CD4-positive, alpha-beta T cell treated with Interleukin-6 for 4 hours (primary cell): ENCODE measurements at regions not wholly inside any gene's neighbourhood (a gene's known extent, or its start where the extent isn't known, plus 50 kb on each side); places are given as distances from the start of the nearest gene placed in this dataset.

Experiments
- DNase-seq: peaks from one replicate; pipeline ENCODE4 v3.0.0-alpha.2; 2020; ENCODE audit warnings: mixed read lengths

DNA sequence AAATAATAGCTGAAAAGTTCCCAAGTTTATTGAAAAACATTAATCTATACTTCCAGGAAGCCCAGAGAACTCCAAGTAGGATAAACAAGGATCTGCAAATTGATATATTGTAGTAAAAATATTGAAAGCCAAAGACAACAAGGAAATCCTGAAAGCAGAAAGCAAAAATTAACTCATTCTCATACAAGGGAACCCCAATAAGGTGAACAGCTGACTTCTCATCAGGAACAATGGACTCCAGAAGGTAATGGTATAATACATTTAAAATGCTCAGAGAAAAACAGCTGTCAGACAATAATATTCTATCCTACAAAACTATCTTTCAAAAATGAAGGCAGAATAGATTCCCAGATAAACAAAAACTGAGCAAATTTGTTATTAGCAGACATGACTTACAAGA is 138.1 kb upstream of the BMP4 start:
- no peak for DNase-seq

DNA sequence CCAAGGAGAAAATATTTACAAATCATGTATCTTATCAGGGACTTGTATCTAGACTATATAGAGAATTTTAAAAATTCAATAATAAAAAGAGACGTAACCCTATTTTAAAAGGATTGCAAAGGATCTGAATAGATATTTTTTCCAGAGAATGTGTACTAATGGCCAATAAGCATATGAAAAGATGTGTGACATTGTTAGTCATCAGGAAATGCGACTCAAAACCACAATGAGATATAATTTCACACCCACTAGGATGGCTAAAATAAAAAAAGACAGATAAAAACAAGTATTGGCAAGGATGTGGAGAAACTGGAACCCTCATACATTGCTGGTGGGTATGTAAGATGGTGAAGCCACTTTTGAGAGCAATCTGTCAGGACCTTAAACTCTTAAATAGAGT is 141.9 kb upstream of the BMP4 start:
- DNase-seq = no peak

DNA sequence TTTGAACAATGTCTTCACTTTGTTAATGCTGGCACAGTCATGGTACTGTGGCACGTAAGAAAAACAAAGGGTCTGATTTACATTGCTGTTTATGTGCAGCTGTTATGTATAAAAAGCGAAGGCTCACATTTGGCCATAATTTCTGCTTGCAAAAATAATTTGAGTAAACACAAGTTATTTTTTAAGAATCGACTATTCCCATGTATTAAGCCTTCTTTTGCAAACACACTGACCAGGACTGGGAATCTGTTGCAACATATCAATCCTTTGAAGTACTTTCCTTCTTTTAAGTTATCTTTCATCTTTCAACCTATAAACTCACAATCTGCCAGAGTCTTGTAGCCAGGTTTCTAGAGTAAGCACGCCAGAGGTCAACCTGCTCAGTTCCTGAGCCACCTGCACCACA is 145.4 kb upstream of the BMP4 start:
- DNase-seq = no peak

DNA sequence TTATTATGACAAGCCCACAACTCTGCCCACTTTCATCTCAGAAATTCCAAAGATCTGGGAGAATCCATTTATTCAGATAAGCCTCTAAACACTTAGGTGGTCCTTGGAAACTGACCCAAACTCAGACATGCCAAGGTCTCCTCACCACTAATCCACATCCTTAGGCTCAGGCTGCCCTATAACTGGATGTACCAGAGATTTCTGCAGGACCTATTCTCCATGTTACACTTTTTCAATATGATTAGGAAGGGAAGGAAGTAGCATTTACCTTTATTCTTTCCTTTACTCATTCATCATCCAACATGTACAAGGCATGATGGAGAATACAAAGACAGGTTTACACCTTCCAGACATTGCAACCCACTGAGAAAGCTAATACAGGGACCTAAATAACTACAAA is 145.9 kb upstream of the BMP4 start:
- DNase-seq = no peak

DNA sequence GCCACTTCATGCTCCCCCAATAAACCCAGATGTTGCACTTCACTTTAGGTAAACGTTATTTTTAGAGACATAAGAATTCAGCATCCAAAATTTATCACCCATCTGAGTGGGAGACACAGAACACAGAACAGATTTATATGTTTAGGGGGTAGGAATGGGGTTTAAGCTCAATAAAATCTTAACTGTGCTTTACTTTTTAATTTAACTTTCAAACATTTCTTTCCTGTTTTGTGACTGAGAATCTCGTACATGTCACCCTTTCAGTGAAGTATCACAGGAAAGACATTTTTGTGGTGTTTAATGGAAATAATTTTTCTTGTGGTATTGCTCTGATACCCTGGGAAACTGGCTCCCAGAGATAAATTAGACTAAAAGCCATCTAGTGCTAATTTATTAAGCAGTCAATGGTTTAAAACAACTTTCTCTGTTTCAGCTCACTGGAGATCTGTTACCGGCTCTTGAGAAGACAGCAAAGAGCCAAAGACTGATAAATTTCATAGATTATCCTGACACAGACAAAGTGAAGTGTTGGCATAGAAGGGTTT is 148.0 kb upstream of the BMP4 start:
- DNase-seq = no peak

DNA sequence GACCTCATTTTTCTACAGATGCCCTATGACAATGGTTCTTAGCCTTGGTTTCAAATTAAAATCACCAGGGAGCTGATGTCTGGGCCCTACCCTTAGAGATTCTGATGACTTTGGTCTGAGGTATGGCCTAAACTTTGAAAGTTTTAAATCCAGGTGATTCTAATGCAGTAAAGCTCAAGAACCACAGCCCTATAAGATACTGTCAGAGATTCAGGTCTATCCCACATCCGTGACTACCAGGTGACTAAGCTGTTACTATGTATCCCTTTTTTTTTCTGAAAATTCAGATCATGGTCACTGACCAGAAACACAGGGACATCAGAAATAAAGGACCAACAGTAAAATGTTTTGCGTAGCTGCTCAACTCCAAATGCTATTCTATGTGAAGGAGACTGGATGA is 148.8 kb upstream of the BMP4 start:
- DNase-seq = no peak

DNA sequence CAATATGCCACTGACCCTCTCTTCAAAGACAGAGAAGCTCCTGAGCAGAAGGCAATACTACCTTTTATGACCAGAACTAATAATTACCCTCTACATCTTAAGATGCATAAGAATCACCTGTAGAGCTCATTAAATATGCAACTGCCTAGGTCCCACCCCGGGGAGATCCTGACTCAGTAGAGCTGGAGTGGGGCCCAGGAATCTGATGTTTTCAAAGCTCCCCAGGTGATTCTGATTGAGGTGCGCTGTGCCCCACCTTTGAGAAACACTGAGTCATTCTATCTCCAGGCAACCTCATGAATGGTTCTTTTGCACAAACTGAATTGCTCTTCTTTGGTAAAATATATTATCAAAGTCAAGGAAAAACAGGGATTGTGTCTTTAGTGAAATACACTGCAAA is 149.3 kb upstream of the BMP4 start:
- no peak for DNase-seq

DNA sequence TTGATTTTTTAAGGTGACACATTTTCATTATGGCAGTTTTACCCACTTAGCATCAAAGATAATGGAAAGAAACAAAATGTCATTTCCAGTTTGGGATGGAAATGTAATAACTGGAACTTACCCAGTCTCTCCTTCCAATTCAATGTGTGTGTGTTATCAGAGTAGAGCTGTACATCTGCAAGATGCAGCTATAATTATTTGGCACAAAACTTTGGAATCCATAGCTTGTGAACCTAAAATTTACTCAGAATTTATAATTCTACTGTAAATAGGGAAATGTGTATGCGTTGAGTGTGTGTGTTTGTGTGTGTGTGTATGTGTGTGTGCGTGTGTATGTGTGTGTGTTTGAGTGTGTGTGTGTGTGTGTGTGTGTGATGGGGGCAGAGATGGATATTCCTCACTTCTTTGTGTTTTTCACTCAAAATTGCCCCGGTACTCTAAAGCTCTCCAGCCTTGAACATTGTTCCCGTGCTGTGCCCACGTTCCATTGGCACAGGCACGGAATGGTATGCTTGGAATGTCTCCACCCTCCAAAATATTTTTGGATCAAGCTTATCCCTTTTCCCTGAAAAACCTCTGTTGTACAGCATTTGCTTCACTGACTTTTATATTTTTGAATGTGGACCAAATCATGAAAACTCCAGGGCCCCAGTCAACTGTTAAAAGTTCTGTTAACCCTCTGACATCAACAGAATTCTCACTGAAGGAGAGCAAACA is 150.2 kb upstream of the BMP4 start:
- DNase-seq = no peak

DNA sequence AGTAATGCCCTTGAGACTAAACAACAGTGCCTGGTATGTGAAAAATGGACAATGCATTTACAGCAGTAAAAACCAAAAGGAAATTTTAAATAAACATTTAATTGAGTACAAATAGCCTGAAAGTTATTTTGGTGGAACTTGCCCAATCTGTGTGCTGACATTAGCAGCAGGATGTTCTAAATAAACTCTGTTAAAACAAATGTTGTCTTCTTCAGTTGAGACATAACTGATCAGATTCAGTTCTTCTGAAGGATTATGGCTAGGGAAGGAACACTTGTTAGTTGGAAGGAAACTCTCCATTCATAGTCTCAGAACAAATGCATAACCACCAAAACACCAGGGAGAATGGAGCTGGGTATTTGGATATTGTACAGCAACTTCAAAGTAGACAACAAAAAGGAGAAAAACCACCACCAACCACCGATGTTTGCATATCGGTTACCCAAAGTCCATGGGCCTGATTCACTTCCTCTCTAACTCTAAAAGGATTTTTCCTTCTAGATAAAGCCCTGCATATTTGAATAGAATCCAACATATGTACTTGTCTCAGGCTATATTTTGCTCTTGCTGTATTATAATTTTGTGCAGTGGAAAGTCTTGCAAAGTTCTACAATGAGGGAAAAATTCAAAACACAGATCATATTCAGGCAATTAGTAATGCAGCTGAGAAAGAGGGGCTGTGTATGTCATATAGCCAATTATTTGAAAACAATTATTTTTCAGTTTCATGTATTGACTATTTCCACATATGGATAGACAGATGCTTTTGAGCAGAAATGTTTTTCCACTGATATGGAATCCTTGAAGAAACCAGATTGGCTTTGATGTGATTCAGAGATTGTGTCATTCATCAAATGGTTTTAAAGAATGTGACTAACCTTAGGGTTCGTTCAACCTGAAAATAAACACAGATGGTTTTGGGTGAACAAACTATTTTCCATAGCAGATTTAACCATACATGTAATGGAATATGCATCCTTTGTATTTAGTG is 152.2 kb upstream of the BMP4 start:
- no peak for DNase-seq

DNA sequence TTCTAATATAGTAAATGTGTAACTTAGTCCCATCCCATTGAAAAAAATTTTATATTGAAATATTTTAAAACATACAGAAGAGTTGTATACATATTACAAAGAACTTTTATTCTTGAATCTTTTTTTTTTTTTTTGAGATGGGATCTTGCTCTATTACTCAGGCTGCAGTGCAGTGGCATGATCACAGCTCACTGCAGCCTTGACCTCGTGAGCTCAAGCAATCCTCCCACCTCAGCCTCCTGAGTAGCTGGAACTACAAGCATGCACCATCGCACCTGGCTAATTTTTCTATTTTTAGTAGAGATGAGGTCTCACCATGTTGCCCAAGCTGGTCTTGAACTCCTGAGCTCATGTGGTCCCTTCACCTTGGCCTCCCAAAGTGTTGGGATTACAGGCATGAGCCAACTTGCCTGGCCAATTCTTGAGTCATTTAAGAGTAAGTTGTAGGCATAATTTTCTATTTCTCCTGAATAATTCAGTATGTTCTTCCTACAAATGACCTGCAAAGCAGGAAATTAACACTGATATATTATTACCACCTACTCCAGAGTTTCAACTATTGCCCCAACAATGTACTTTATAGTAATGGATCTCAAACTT is 153.0 kb upstream of the BMP4 start:
- no peak for DNase-seq

DNA sequence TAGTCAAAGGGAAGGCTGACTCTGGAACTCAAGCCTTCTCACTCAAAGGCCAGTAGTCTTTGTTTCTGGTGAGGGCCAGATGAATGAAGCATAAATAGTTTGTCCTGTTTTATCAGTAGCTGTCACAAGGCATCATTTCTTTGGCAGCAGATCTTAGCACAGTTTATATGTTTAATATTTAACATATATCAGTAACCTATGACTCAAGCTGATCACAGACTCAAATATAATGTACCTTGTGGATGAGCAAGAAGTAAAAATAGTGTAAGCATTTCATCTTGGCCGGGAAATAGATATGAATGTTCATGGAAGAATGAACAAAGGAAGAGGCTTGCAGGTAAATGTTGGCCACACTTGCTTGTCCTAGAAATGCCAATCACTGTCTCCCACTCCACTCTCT is 158.3 kb upstream of the BMP4 start:
- DNase-seq = no peak

DNA sequence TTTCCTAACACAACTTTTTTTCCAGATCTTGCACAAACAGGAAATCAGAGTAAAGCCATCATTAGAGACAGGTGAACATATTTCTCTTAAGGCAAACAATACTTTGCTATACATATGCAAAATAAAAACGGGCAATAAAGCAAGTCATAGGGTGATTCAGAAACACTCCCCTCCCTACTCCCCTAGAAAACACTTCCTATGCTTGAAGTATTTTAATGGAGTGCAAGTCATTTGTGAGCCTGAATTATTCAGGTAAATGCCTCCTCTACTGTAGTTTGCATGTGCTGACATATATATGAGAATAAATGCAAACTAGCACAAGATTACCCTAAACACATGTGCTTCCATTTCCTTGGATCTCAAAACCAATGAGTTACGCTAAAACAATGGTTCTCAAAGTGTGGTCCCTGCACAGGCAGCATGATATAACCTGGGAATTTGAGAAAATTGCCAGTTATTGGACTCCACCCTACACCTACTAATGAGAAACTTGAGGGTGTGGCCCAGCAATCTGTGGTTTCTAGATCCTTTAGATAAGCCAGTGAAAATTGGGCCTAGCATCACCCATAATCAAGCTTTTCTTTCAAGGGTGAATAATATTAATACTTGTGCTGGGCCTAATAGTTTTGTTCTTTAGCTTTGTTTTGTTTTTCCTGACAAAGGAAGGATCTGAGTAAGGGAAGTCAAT is 159.7 kb upstream of the BMP4 start:
- DNase-seq = no peak

DNA sequence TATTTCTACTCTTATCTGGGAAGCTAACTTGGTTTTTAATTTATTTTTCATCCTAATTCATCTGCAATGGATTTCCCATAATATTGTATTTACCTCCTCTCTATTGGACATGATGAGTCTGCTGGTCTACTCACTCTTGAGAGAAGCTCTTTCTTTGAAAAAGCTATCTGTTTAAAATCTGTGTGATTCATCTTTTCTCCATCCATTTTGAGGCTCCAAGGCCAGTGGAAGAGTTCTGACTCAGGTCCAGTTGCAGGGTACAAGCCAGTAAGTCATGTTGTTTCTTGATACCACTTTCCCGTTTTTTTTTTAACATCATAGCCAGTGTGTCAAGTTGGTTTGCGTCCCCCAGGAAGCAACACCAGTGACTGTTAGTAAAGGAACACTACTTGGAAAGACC is 160.3 kb upstream of the BMP4 start:
- DNase-seq = no peak

DNA sequence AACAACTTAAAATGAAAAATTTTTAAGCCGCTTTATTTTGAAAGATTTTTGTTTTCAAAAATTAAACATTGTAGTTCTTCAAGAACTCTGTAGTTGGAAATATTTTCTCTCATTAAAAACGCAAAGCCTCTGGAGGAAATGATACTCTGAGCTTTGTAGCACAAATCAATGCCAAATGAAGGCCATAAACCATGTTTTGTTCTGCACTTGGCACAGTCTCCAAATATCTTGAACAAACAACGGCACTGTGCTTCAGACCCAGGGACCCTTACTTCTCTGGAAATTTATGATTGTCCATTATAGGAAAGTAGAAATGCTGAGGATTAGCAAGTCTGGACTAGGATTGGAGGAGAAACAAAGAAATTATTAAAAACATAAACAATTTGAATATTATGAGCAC is 160.8 kb upstream of the BMP4 start:
- DNase-seq = no peak

DNA sequence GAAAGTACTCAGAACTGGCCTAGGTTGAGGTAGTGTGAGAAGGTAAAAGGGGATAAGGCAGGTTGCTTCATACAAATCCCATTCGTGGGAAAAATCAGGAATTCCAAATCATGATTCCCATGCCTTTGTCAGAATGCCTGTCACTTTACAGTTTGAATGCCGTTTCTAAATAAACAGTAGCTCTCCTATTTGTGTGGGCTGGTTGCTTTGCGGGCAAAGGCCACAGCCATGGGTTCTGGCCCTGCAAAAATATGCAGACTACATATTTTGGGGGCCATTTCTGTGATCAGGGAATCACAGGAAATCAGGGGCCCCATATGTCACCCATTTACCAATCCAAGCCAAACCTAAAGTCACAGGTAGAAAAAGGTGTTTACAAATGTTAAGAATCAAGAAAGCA is 161.3 kb upstream of the BMP4 start:
- no peak for DNase-seq

DNA sequence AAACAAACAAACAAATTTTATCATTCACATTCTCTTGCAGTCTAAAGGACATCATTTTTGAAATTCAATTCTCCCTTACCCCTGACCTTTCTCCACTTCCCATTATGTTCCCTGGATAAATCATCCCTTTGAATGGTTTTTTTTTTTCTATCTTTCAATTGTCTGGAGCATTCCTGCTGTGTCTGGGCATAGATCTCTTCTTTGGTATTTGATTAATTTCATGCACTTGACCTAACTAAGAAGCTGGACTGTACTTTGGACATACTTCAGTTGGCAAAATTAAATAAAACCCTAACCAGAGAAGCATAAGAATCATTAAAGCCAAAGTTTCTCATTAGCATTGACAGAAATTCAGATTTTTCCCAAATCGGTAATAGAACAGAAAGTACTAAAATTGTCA is 163.6 kb upstream of the BMP4 start:
- no peak for DNase-seq

DNA sequence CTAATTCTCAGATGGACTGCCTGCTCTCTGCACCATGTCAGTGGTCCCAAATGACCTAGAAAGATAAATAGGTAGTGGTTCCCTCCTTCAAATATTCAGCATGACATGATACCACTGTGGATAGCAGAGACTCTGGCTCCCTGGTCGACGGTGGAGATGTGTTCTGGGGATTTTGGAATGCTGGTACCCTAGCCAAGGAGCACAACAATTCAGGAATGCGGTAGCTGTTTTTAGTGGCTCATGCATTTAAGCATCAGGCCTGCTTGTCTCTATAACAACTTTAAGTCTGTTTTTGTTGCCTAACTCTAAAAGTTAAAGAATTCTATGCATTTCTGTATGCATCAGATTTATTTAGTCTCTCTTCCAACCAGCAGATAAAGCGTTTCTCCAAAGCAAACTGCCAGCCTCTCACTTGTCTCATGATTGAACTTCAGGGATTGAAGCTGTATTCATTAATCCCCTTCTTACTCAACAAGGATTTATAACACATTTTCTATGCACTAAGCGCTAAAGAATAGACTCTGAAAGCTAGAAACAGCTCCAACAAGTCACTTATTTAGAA is 164.9 kb upstream of the BMP4 start:
- DNase-seq = no peak

DNA sequence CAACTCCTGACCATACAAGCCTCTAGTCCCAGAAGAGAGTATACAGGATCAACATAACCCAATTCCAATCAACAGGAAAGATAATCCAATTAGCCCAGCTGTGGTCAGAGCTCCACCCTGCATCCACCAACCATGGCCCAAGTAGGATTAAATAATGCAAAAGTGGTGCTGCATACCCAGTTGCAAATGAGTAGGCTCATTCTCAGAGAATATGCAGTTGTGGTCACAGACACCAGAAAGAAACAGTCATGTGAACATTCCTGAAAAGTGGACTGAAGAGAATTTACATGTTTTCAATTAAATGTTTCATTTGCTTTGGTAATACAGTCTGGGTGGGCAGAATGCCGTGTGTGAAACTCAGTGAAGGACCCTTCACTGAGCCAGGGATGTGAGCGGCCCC is 167.2 kb upstream of the BMP4 start:
- no peak for DNase-seq

DNA sequence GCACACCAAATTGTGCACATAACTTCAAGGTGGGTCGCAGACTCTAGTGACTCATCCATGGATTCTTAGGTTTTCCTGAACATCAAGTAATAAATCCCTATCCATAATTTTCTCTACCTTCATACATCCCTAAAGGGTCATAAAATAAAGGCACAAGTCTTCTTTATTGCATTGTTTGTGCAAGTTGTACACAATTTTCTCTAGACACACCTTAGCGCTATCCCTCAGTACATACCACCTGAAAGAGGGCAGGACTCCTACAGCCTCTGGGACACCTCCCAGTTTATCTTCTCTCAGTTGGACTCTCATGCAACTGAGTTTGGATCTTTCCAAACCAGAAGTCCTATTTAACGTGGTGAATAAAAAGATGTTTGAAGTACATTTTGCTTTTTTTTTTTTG is 168.5 kb upstream of the BMP4 start:
- DNase-seq = no peak

DNA sequence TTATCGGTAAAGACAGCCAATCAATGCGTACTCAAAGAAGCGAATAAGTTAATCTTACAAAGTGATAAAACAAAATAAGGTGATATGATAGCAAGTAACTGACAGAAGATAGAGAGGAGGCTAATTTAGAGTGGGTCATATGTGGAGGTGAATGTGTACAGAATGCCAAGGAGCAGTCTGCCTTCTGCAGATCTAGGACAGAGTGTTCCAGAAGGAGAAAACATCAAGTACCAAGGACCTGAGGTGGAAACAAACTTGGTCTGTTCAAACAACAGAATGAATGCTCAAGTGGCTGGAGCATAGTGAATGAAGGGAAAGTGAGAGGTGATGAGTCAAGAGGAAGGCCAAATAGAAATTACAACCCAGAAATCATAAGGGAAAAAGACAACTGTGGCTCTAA is 170.3 kb upstream of the BMP4 start:
- DNase-seq = no peak

DNA sequence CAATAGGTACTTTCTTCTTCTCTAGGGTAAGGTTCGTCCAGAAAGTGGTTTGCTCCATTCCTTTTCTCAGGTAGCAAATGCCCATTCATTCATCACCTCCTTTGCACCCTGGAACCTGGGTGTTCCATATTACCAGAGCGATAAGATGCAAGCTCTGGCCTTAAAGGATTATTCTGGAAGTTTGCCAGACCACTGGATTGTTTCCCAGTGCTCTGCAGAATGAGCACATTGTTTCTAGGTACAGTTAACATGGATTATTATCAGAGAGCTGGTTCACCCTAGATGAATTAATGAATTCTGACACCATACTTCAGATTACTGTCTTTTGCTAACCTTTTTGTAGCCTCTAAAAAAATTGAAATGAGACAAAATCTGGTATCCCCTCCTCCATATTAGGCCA is 170.9 kb upstream of the BMP4 start:
- DNase-seq = no peak

DNA sequence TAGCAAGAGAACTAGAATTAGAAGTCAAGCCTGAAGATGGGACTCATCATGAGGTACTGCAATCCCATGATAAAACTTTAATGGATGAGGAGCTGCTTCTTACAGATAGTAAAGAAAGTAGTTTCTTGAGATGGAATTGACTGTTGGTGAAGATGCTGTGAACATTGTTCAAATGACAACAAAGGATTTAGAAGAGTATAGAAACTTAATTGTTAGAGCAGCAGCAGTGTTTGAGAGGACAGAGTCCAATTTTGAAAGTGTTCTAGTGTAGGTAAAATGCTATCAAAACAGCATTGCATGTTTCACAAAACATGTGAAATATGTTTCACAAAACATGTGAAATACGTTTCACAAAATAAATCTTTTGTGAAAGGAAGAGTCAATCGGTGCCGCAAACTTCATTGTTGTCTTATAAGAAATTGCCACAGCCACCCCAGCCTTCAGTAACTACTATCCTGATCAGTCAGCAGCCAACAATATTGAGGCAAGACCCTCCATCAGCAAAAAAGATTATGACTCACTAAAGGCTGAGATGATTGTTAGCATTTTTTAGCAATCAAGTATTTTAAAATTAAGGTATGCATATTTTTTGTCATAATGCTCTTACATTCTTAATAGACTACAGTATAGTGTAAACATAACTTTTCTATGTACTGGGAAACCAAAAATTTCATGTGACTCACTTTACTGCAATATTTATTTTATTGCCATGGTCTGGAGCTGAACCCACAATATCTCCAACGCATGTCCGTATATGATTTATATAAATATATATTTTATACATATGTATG is 173.4 kb upstream of the BMP4 start:
- no peak for DNase-seq
